ENCODE measurements at regions not wholly inside any gene's neighbourhood (a gene's known extent, or its start where the extent isn't known, plus 50 kb on each side); places are given as distances from the start of the nearest gene placed in this dataset.
"Not testable (repeated sequence)": the region's sequence is repeated elsewhere in the genome, so short reads cannot be mapped to it uniquely, and the experiment has no call there.

DNA sequence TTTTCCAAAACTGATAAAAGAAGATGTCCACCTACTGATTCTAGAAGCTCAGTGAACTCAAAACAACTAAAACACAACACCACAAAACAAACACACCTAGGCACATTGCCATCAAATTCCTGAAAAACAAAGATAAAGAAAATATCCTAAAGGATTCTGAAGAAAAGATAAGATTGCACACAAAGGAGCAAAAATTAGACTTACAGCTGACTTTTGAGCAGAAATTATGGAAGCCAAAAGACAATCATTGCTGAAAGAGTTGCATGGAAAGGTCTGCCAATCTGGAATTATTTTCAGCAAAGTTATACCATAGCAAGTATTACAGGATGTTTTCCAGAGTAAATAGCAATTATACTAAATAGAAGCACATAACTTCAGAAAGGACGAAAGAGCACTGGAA lies 128.2 kb upstream of the IRX2 start:
- DNase-seq, result no peak

DNA sequence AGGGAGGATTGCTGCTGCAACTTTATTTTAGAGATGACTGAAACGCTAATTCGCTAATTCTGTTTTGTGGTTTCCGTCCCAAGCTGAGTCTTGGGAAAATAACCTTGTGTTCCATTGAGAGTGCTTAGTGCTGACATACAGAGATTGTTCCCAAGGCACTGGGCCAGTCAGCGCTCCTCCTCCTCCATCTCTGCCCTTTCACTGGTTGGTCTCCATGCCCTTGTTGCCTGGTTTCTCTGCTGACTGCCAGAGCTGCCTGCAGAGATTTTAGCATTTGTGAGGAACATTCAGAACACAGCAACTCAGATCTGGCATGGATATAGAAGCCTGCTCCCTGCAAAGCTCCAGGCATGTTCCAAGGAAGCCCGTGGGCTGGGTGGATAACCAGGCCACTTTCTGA lies 126.0 kb upstream of the IRX2 start:
- DNase-seq, result no peak

DNA sequence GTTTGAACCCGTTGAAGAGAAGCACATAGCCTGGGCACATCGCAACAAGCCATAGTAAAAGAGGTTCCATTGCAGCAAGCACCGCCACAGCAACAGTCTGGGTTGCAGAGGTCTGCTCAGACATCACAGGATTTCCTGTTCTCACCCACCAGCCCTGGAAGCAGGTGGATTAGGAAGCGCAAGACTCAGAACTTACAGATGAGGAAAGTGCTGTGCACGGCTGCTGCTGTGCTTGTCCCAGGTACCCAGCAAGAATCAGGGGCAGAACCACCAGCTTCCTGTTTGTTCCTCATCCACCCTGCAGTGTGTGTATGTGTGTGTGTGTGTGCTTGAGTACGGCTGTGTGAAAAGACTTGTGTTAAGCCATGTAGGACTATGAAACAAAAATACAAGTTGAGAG lies 124.7 kb upstream of the IRX2 start:
- DNase-seq, result no peak

DNA sequence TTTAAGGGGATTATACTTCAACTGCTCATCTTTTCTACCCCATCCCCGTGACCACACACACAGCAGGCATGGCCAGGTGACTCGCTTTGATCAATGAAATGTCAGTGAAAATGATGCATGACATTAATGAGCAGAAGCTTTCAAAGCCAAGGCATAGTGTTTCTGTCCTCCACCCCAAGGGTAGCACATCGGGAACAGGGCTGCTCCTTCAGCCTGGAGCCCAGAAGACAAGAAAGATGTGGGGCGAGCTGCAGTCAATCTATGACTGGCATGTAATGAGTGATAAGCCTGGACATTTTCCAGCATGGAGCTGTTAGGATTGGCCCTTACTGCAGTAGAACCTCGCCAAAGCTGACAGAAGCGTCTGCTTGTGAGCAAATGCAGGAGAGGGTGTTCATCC lies 122.6 kb upstream of the IRX2 start:
- no peak for DNase-seq

DNA sequence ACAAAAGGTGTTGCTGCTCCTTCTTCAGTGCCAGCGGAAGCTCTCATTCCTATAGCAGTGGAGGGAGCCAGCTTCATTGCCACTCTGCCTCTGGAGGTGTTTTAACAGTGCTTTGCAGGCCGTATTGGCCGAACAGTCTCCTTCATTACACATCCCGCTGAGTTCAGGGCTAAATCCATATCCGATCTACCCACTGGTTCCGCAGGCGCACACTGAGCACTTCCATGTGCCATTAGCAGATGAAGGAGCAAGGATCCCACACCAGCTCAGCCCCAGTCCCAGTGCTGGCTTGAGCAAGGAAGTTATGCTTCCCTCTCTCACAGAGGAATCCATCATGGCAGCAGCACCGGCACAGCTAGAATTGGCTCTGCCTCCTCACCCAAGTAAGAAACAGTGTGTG lies 121.2 kb upstream of the IRX2 start:
- DNase-seq, result no peak

DNA sequence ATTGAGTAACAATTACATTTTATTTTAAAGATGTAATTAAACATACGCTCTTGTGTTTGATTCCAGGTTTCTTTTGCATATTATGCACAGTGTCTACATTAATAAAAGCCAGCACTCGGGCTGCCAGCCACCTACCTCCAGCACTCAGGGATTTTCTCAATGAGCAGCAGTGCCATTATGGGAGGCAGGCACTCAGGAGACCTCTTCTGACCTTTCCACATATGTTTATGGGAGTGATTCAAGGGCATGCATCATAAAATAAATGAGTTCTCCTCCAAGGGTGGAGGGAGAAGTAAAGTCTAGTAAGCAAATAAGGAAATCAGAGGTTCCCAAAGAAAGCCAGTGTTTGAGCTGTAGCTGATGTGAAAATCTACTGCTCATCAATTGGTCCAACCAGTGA lies 119.8 kb upstream of the IRX2 start:
- no peak for DNase-seq

DNA sequence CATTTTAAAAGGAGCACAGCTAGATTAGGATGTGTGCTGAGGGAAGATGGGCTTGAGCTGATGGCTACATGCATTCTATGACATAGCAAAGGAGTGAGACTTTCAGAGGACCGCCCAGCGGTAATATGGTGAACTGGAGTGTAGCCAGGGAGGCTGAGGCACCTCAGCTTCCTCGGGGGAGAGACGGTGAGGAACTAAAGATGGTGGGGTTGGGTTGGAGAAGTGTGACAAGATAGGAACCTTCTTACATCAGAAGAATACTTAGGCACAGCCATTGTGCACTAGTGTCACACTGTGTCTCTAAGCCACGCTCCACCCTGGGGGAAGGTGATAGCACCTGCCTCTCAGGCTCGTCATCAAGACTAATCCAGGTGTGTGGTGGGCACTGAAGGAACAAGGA lies 118.0 kb upstream of the IRX2 start:
- no peak for DNase-seq

DNA sequence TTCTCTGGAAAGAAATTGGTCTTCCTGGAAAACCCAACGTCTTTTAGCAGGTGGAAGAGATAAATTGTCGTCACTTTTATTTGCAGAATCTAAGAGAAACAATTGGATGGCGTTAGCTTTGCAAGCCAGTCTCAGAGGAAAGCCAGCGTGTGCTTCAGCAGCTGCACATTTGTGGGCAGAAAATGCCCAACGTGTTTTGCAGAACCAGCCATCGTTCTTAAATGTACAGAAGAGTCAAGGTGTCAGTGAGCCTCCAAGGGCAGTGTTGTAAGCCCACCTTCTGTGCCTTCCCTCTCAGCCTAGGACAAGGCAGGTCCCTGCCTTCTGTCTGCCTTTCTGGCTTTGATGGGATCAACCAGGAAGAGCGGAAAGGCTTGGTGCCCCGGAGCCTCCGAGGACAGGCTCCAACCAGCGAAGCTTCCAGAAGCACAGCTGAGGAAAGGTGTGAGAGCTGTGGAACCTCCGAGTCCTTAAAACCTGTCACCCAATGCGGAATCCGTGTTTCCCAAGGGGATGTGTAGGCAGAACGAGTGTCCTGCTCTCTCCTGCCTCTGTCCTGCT lies 116.0 kb upstream of the IRX2 start:
- DNase-seq, result no peak

DNA sequence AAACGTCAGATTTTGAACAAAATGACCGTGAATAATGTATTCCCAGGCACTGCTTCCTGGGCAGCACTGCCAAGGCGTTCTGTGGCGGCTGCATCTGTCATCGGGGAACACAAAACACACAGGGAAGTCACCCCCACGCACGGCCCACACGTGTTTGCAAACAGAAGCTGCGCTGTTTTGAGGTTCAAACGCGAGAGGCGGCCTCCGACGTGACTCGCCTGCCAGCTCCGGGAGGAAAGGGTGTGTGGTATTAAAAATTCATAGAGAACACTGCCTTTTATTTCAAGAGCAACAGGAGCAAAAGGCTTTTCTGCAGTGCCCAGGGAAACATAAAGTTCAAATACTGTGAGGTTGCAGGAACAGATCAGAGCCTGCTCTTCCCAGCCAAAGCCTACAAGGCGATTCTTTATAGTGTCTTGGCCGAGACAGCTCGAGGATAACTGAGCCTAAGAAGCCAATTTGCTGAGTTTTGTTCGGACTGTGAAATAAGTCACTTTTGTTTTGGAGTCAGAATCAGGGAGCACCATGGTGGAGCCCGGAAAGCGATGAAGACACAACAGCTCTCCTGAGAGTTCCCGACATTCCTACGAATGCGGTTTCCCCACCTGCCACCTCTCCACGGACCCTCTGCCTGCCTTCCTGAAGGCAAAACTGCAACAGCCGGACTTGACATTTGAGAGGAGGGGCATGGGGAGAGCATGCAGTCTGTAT lies 115.3 kb upstream of the IRX2 start:
- no peak for DNase-seq

DNA sequence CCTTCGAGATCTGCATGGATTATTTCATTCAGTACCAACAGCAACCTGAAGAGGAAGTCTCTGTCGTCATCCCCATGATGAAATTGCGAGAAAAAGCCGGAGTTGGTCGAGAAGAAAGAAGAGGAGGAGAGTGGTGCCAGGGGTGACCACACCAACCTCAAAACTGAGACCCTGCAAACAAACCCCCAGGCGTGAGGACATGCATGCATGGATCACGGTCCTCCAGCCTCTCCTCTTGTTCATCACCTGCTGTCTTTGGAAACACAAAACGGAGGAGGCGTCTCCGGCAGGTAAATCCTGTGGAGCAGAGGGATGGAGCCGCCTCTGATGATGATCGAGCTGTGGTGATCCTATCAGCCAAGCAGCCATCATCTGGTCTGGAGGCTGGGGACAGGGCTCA lies 114.4 kb upstream of the IRX2 start:
- no peak for DNase-seq

DNA sequence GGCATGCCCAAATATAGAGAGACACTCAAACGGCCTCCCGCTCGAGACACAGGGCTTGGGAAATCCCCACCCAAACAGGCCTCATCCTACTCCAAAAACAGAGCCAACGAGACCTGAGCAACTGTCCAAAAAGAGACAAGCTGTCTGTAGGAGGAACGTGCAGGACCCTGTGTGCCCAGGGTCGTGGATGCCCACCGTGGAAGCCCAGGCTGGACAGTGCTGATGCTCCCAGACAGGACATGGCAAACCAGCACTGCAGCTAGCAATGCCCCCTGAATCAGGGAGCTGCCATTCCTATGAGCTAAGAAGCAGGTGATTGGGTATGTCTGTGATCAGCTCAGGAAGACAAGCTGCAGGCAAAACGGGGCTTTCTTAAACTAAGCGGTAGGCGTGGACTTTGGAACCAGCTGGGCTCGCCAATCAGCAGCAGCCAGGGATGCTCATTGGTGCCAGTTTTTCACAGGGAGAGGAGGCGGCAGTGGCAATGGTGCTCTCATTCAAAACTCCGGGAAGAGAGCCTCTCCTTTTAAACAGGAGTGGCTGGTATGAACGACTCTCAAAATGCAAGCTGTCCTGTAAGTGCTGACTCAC lies 113.1 kb upstream of the IRX2 start:
- no peak for DNase-seq

DNA sequence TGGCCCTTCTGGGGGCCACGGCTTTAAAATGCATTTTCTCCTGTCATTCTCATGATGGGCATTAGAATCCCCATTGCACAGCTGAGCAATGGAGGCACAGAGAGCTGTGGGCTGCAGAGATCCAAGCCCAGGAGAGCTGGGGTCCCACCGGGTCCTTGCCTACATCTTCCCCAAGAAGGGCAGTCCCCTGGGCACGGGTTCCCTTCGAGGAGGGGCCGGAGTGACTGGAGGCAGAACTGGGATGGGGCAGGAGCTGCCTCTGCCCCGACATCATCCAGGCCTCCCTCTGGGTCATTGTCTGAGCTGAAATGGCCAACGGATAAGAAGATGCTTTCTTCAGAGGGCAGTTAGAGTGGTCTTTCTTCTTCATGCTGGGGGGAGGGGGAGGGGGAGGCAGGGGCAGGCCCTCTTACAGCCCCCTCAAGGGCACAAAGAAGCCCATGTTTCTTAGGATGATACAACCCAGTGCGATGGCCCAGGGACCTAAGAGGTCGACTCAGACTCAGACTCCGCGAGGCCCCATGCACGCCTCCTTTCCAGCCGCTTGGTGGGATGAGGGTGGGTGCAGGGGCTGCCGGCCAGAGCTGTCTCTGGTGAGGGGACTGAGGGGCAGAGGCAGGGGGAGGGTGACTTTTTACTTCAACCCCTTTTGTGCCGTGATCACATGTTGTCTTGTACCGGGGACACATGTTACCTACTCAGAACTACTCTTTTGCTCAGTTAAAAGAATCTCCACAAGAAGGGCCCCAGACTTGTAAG lies 112.4 kb upstream of the IRX2 start:
- DNase-seq, result no peak

DNA sequence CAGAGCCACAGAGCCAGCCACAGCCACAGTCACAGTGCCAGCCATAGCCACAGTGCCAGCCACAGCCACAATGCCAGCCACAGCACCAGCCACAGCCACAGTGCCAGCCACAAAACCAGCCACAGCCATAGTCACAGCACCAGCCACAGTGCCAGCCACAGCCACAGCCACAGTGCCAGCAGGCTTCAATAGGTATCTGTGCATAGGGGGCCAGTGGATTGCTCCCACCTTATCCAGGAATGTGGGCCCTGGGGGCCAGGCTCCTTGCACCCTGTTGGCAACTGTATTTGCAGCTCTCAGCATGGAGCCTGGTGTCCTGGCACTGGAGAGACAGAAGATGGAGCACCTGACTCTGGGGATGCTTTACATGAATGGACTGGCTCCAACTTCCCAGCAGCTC lies 111.7 kb upstream of the IRX2 start:
- DNase-seq, result no peak

DNA sequence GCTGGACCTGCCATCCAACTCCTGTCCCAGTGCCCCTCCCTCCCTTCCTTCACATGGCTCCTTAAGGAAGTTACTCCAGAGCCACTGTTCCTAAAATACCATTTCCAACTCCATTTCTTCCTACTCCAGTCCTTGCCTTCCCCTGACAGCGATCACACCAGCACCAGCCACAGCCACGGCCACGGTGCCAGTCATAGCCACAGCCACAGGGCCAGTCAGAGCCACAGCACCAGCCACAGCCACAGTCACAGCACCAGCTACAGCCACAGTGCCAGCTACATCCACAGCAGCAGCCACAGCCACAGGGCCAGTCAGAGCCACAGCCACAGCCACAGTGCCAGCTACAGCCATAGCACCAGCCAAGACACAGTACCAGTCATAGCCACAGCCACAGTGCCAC lies 110.7 kb upstream of the IRX2 start:
- not testable (repeated sequence) for DNase-seq

DNA sequence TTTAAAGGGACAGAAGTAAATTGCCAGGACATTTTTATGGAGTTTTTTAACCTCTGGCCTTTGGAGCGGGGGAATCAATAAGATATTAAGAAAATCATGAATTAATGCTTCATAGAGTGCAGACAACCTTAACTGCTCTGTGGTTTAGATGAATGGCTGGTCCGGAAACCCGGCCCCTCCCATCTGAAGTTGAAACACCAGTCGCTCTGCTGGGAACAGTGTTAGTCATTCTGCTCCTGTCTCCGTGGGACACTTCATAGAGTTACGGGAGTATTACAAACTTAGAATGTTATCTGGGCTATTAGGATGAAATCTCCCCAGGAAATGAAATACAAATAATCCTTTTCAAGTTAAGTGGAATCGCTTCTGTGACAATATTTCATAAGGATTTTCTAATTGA lies 110.1 kb upstream of the IRX2 start:
- DNase-seq, result peak; percentile 4

DNA sequence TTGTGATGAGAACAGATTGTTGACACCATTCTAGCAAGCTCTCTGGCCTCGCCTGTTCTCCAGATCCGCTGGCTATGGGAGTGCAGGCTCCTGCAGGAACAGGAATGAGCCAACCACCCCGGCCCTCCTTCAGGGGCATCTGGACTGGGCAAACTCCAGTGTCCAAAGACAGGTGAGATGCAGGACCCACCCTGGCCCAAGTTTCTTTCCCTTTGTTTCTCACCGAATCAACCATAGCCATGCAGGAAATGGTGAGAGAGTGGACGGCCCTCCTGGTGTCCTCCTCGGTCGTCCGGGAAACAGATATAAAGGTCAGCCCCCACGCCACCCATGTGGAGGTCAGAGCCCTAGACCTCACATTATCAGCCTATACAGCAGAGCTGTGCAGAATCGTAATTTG lies 108.6 kb upstream of the IRX2 start:
- DNase-seq, result no peak

DNA sequence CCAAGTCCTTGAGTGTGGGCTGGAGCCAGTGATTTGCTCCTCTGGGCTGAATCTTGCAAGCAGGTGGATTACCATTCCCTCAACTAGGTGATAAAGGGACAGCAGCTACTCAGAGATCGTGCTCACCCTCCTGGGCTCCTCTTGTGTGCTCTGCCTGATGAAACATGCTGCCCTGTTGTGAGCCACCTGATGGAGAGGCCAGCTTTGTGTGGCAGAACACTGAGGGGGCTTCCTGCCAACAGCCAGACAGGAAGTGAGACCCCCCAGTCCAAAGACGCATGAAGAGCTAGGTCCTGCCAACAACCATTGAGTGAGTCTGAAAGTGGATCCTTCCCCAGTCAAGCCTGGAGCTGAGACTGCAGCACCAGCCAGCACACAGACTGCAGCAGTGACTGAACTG lies 106.4 kb upstream of the IRX2 start:
- no peak for DNase-seq

DNA sequence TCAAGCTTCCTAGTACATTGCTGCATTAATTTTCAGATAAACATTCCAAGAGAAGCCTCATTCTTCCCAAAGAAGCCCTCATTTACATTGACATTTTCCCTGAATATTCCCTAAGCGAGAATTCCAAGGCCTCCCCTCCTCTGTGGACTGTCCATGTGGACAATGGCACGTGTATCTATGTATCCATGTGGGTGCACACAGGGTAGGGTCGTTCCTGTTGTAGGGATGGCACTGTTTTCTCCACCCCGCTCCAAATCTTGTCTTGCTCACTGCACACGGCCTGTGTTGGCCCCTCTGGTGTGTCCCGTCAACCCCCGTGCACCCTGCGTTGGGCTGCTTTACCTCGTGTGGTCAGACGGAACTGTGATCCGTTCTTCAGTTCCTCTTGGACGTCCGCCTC lies 104.7 kb upstream of the IRX2 start:
- no peak for DNase-seq

DNA sequence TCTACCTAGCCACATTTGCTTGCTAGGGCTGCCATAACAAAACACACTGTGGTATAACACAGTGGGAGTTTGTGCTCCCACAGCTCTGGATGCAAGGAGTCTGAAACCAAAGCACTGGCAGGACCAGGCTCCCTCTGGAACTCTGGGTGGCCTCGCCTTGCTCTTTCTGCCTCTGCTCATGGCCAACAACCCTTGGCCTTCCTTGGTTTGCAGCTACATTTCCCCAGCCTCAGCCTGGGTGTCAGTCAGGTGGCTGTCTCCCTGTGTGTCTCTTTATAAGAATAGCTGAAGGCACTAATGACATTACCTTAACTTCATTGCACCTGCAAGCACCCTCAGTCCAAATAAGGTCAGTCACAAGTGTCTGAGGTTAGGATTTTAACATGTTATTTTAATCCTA lies 101.0 kb upstream of the IRX2 start:
- no peak for DNase-seq

DNA sequence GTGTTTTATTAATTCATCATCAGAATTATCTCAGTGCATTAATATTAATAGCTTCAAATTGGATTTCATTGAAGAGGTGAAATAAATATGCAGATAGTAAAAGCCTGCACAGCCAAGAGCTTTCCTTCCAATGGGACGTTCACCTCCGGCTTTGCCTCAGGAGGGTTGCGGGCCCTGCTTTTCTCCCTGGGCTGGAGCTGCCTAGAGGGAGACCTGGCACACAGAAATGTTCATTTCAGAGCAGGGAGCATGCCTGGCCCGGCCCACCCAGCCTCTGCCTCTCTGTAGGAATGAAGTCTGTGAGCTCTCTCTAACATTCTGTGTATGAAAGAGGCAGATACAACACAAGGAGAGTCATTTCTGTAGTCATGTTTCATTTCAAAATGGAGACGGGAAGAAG lies 100.4 kb upstream of the IRX2 start:
- DNase-seq, result no peak

DNA sequence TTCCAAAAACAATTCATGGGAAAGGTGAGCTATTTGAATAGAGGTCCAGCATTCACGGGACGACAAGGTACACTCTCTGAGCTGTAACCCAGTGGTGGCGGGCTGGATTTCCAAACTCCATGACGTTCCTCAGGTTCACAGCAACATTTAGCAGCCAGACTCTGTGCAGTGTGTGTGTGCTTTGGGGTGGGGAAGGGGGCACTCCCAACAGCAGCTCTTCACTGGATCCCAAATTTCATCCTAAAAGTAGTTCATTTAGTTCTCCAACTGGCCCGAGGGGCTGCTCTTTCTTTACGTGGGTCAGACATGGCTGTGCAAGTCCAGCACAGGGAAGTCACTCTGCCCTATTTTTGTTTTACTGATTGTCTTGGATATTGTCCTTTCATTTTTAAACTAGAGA lies 98.0 kb upstream of the IRX2 start:
- DNase-seq, result no peak

DNA sequence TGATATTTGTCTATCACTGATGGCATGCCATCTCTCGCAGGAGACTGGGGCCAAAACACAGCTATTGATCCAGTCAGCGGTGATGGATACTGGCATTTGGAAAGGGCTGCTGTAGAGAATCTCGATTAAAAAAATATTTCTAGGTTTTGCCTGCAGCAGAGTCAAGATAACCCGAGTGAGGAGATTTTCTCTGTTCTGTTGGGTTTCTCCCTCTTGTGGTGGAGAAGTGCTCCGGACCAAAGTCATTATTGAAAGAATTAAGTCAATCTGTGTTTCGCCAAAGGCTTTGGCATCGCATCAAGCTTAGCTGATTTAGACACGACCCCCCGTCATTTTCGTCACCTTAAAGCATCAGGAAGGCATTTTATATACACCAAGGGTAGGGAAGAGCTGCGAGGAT lies 97.1 kb upstream of the IRX2 start:
- DNase-seq, result peak; percentile 23

DNA sequence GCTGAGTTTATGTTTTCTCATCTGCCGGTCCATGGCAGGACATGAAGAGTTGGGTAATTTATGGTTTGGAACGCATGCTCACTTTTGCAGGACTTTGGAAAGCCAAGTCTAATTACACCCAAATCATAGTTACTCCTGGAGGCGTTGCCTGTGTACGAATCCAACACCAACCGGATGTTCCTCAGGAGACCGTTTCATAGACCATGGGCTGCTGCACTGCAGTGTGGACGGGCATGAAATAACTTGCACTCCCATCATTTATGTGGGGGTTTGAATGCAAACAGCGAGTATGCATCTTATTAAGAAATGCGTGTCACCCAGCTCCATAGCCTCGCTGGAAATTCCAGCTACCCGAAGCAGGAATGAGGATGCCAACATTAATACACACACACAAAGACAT lies 96.1 kb upstream of the IRX2 start:
- no peak for DNase-seq

DNA sequence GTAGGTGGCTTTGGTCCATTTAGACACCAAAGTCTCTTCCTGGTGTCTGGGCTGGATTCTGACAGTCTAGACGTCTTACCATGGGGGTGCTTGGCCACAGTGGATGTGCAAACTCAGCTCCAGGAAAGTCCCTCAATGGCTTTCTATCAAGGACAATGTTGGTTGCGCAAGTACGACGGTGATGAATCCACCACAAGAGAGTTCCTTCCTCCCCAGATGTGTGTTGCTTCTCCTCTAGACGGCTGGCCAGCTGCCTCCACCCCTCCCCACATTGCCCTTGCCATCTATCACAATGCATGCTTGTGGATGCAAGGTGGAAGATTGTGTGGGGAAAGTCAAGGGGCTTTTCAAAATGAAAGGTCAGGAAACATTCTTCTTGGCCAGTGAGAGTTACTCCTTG lies 89.7 kb upstream of the IRX2 start:
- DNase-seq, result no peak
